H9 (cell line): ENCODE measurements at regions not wholly inside any gene's neighbourhood (a gene's known extent, or its start where the extent isn't known, plus 50 kb on each side); places are given as distances from the start of the nearest gene placed in this dataset.
"Not testable (repeated sequence)": the region's sequence is repeated elsewhere in the genome, so short reads cannot be mapped to it uniquely, and the experiment has no call there.

Experiments
- DNase-seq: peaks from one replicate; pipeline ENCODE4 v3.0.0-alpha.2; 2017
- H2AFZ ChIP-seq: one replicate; pipeline ENCODE4 v1.6.1; 2013; ENCODE audit warnings: mild to moderate bottlenecking, low read length, control low read depth, moderate library complexity
- H2AK5ac ChIP-seq: 2 replicates; pipeline ENCODE4 v1.6.1; 2013; ENCODE audit warnings: low read length, control low read depth, mixed read lengths; ENCODE audit not compliant: insufficient read length
- H2BK120ac ChIP-seq: one replicate; pipeline ENCODE4 v1.6.1; 2013; ENCODE audit warnings: low read depth, mild to moderate bottlenecking, low read length, control low read depth, inconsistent platforms; ENCODE audit not compliant: poor library complexity, severe bottlenecking
- H2BK12ac ChIP-seq: 2 replicates; pipeline ENCODE4 v1.6.1; 2013; ENCODE audit warnings: low read length, control low read depth, mixed read lengths, low read depth; ENCODE audit not compliant: insufficient read length
- H2BK15ac ChIP-seq: 2 replicates; pipeline ENCODE4 v1.6.1; 2013; ENCODE audit warnings: low read depth, low read length, control low read depth
- H2BK20ac ChIP-seq: one replicate; pipeline ENCODE4 v1.6.1; 2013; ENCODE audit warnings: low read depth, mild to moderate bottlenecking, low read length, control low read depth, inconsistent platforms; ENCODE audit not compliant: poor library complexity, severe bottlenecking
- H2BK5ac ChIP-seq: 2 replicates; pipeline ENCODE4 v1.6.1; 2013; ENCODE audit warnings: low read length, control low read depth, mixed read lengths; ENCODE audit not compliant: insufficient read length
- H3K14ac ChIP-seq: 2 replicates; pipeline ENCODE4 v1.6.1; 2013; ENCODE audit warnings: low read length, control low read depth; ENCODE audit not compliant: insufficient read depth
- H3K18ac ChIP-seq: 2 replicates; pipeline ENCODE4 v1.6.1; 2013; ENCODE audit warnings: low read depth, mild to moderate bottlenecking, mixed read lengths, low read length, control low read depth; ENCODE audit not compliant: insufficient read length
- H3K23ac ChIP-seq: 2 replicates; pipeline ENCODE4 v1.6.1; 2013; ENCODE audit warnings: low read length, control low read depth, mixed read lengths, low read depth; ENCODE audit not compliant: insufficient read length
- H3K23me2 ChIP-seq: 2 replicates; pipeline ENCODE4 v1.6.1; 2013; ENCODE audit warnings: low read depth, mild to moderate bottlenecking, mixed read lengths, low read length, control low read depth; ENCODE audit not compliant: insufficient read length, poor library complexity, severe bottlenecking
- H3K27ac ChIP-seq: 2 replicates; pipeline ENCODE4 v1.5.1; 2013; ENCODE audit warnings: low read length, control low read depth, mixed read lengths, low read depth; ENCODE audit not compliant: insufficient read length
- H3K27me3 ChIP-seq: 2 replicates; pipeline ENCODE4 v1.6.1; 2013; ENCODE audit warnings: low read length, control low read depth, inconsistent platforms; ENCODE audit not compliant: insufficient read depth
- H3K4ac ChIP-seq: 2 replicates; pipeline ENCODE4 v1.6.1; 2013; ENCODE audit warnings: low read depth, mild to moderate bottlenecking, control low read depth, inconsistent platforms, low read length, moderate library complexity
- H3K4me1 ChIP-seq: 2 replicates; pipeline ENCODE4 v1.6.1; 2013; ENCODE audit warnings: low read length, control low read depth, inconsistent platforms; ENCODE audit not compliant: insufficient read depth
- H3K4me2 ChIP-seq: 2 replicates; pipeline ENCODE4 v1.6.1; 2013; ENCODE audit warnings: low read length, control low read depth, mixed read lengths; ENCODE audit not compliant: insufficient read length, insufficient read depth
- H3K56ac ChIP-seq: 2 replicates; pipeline ENCODE4 v1.6.1; 2013; ENCODE audit warnings: low read depth, mild to moderate bottlenecking, mixed read lengths, low read length, control low read depth; ENCODE audit not compliant: insufficient read length
- H3K79me1 ChIP-seq: 2 replicates; pipeline ENCODE4 v1.6.1; 2013; ENCODE audit warnings: low read depth, mild to moderate bottlenecking, moderate library complexity, low read length, control low read depth, inconsistent platforms; ENCODE audit not compliant: insufficient read depth, poor library complexity, severe bottlenecking
- H3K79me2 ChIP-seq: 2 replicates; pipeline ENCODE4 v1.6.1; 2013; ENCODE audit warnings: low read length, control low read depth, inconsistent platforms; ENCODE audit not compliant: insufficient read depth
- H3K9ac ChIP-seq: 2 replicates; pipeline ENCODE4 v1.6.1; 2013; ENCODE audit warnings: low read length, control low read depth, mixed read lengths; ENCODE audit not compliant: insufficient read length; ENCODE audit errors: extremely low read depth
- H3K9me3 ChIP-seq: one replicate; pipeline ENCODE4 v1.6.1; 2013; ENCODE audit warnings: low read depth, low read length, inconsistent platforms; ENCODE audit not compliant: control insufficient read depth
- H3T11ph ChIP-seq: one replicate; pipeline ENCODE4 v1.6.1; 2013; ENCODE audit warnings: mild to moderate bottlenecking, low read length, control low read depth, inconsistent platforms
- H4K20me1 ChIP-seq: one replicate; pipeline ENCODE4 v1.6.1; 2013; ENCODE audit not compliant: control insufficient read depth, insufficient read length, insufficient read depth
- H4K5ac ChIP-seq: 2 replicates; pipeline ENCODE4 v1.6.1; 2013; ENCODE audit warnings: low read depth, mild to moderate bottlenecking, mixed read lengths, low read length, control low read depth; ENCODE audit not compliant: insufficient read length
- H4K8ac ChIP-seq: replicated peaks from 2 replicates; pipeline ENCODE4 v1.6.1; 2013; ENCODE audit warnings: low read length, control low read depth, mixed read lengths, low read depth; ENCODE audit not compliant: insufficient read length
- H4K91ac ChIP-seq: 2 replicates; pipeline ENCODE4 v1.6.1; 2013; ENCODE audit warnings: low read depth, mild to moderate bottlenecking, moderate library complexity, mixed read lengths, low read length, control low read depth; ENCODE audit not compliant: insufficient read length
- H3K27ac Mint-ChIP-seq, 3 experiments: 2 replicates in 2 of 3; 3 replicates in 1 of 3; pipeline ENCODE4 v1.8.0; 2020 to 2021; ENCODE audit warnings: mixed read lengths in 3 of 3, mild to moderate bottlenecking in 1 of 3, moderate library complexity in 1 of 3
- H3K27me3 Mint-ChIP-seq: 2 replicates; pipeline ENCODE4 v1.8.0; 2021; ENCODE audit warnings: low read depth, mild to moderate bottlenecking, moderate library complexity, mixed read lengths
- H3K36me3 Mint-ChIP-seq, 3 experiments: 2 replicates in 2 of 3; 3 replicates in 1 of 3; pipeline ENCODE4 v1.8.0; 2020 to 2021; ENCODE audit warnings: low read depth in 3 of 3, mixed read lengths in 3 of 3; ENCODE audit not compliant: insufficient read depth in 1 of 3
- H3K4me1 Mint-ChIP-seq, 2 experiments: 2 replicates each; pipeline ENCODE4 v1.8.0; 2020; ENCODE audit warnings: mixed read lengths in 2 of 2
- H3K4me3 Mint-ChIP-seq, 2 experiments: 2 replicates in 1 of 2; 3 replicates in 1 of 2; pipeline ENCODE4 v1.8.0; 2020 to 2021; ENCODE audit warnings: mild to moderate bottlenecking in 2 of 2, mixed read lengths in 2 of 2, moderate library complexity in 1 of 2
- H3K9me3 Mint-ChIP-seq, 2 experiments: 2 replicates in 1 of 2; 3 replicates in 1 of 2; pipeline ENCODE4 v1.8.0; 2020; ENCODE audit warnings: mild to moderate bottlenecking in 2 of 2, mixed read lengths in 2 of 2, moderate library complexity in 1 of 2
- WGBS: extraction: QIAGEN DNeasy Blood & Tissue Kit; methylation state at CpG from one replicate; pipeline ENCODE4 v1.1.7; 2013; ENCODE audit warnings: missing lambda C conversion rate, low lambda C conversion rate, mixed read lengths; ENCODE audit not compliant: insufficient read length; ENCODE audit errors: extremely low coverage; 5-methylcytosine and 5-hydroxymethylcytosine counted together

DNA sequence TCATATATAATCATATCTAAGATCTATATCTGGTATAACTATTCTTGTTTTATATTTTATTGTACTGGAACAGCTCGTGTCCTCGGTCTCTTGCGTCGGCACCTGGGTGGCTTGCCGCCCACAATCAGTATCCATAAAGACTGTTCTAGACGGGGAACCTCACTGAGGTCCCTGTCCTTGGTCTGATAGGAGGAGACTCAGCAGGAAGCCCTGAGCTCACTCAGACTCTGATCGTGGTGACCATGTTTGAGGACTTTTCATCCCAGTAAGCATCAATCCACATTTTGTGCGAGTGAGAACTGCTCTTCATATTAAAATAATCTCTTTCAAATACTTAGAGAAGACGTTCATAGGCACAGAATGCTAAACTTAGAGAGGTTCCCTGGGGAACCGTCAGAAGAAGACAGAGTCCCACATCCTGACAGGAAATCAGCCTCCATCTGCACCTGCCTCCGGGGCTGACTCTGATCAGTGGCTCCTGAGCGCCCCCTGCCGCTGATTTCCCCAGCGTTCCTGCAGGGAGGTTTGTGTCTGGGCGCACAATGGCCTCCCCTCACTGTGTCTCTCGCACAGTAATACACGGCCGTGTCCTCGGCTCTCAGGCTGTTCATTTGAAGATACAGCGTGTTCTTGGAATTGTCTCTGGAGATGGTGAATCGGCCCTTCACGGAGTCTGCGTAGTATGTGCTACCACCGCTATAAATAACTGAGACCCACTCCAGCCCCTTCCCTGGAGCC, 1065.9 kb downstream of the TMEM121 start:
- H2AFZ ChIP-seq, H3K4me2 ChIP-seq, H3K4me3 Mint-ChIP-seq, H3K27me3 ChIP-seq, H3K4me1 ChIP-seq, H3K56ac ChIP-seq, H3K27ac Mint-ChIP-seq, H2BK15ac ChIP-seq, H3K27ac ChIP-seq, H3K23me2 ChIP-seq, H3K9ac ChIP-seq, H3K4ac ChIP-seq, H2BK12ac ChIP-seq, H4K91ac ChIP-seq, H3K27me3 Mint-ChIP-seq, H4K20me1 ChIP-seq, H3K4me1 Mint-ChIP-seq, H4K5ac ChIP-seq, H3T11ph ChIP-seq, H2BK5ac ChIP-seq, H3K14ac ChIP-seq, H4K8ac ChIP-seq, DNase-seq, H3K79me1 ChIP-seq, H3K18ac ChIP-seq, H2BK20ac ChIP-seq, H3K23ac ChIP-seq, H3K79me2 ChIP-seq, H2BK120ac ChIP-seq, H2AK5ac ChIP-seq: not testable (repeated sequence)
- Mint-ChIP-seq H3K36me3 (peaks cover 3 to 21% (median 4%) of the 10 kb centered on the region in 3 experiments; a peak in 6 of 7 replicates), H3K9me3 (peaks cover 86 to 87% of the 10 kb centered on the region in 2 experiments)
- H3K9me3 ChIP-seq: peaks cover 55% of the 10 kb centered on the region
- no CpG with 5 or more reads among the region's 24 CpGs for WGBS
